Activated CD4-positive, alpha-beta T cell treated with anti-CD3 and anti-CD28 coated beads, Interleukin-2, amount 50 U/mL, for 16 hours (primary cell): ENCODE measurements at regions not wholly inside any gene's neighbourhood (a gene's known extent, or its start where the extent isn't known, plus 50 kb on each side); places are given as distances from the start of the nearest gene placed in this dataset.

Source experiments
- DNase-seq: peaks from one replicate; pipeline ENCODE4 v3.0.0-alpha.2; 2020

GRCh38 chr9:36764364-36765076 is 191.8 kb downstream of the MELK start:
- DNase-seq, result no peak

- no peak for DNase-seq
These were observed 192.3 kb downstream of the MELK start for GRCh38 chr9:36765077-36765390.

- peak; percentile 93 for DNase-seq
These were observed 193.0 kb downstream of the MELK start for GRCh38 chr9:36765468-36766341.

DNA sequence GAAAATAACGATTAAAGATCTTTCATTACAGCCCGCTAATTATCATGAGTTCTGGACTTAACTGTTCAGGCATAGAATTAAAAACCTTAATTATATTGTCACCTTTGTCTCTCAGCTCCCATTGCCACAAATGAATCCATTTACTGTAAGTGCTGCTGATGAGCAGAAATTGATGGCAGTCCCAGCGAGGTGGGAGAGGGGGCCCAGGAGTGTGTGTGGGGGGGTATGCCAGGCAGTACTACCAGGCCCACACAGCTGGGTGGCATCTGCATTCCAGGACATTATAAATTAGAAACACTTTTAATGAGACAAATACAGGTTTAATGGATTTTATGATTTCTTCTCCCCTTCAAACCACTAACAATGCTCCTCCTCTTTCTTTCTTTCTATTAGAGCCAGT is 196.0 kb downstream of the MELK start:
- no peak for DNase-seq

DNA sequence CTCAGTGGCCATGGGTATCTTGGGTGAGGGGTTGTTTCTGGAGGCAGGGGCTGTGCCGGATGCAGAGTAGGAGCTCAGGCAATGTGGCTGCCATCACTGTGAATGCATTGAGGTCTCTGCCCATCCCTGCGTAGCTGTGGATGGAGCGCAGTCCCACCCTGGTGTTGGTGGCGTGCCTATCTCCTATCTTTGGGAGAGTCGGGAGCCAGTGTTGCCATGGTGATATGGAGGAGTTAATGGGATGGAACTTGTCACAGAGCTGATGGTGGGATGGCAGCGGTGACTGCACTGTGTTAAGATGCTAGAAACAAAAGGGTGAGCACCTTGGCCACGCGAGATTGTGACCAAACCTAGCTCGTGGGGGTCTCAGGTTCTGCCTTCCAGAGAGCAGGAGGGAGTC is 197.3 kb downstream of the MELK start:
- DNase-seq, result no peak

DNA sequence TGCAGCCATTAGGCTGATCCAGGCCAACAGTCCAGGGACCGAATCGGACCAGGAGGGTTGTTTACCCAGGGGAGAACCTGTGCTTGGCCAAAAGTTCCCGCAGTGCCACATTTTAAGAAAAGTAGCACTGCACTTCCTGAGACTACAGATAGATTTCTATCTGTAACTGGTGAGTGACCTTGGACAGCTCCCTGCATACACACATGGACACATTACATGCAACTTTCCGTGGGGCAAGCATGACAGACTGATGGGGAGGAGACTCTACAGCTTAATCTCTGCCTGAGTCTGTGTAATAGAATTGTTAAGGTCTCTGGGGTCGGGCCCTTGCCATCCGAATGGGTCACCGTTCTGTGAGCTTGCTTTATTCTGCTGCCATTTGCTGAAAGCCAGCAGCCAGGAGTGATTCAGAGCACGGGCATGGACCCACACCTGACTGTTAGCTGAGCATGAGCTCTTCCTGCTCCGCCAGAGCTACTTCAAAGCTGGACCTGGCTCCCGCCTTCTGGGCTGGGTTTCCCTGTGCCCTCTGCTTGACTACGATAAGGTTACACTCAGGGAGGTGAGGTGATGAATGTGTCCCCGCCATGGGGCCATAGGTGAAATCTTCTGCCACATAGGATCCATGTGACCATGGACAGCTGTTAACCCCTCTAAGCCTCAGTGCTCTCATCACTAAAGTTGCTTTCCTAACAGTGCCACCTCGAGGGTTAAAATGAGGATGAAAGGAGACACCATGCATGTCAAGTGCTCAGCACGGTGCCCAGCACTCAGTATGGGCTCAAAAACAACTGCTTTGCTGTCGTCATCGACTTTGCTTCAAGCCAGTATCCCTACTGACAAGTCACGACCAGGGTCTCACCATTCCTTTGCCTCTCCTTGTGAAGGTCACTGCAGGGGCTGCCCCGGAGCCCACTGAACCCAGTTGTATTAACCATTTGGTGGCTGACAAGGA is 200.0 kb downstream of the MELK start:
- no peak for DNase-seq

- no peak for DNase-seq
These were observed 206.0 kb downstream of the MELK start for GRCh38 chr9:36778682-36779081.

DNA sequence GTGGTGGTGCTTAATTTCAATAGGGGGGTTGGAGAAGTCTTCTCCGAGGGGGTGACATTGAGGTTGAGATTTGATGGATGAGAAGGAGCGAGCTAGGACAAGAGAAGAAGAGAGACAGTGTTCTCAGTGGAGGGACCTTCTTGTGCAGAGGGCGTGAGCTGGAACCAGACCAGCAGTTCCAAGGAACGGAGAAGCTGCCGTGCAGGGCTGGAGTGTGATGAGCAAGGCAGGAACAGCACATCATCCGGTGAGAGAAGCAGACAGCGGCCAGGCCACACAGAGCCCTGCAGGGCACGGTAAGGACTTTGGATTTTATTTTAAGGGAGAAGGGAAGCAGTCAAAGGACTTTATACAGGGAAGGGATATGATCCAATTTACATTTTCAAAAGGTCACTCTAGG is 206.9 kb downstream of the MELK start:
- DNase-seq, result no peak

GRCh38 chr9:36780186-36780585 is 207.5 kb downstream of the MELK start:
- no peak for DNase-seq

- no peak for DNase-seq
These were observed 208.8 kb downstream of the MELK start for GRCh38 chr9:36781533-36781932.
